ENCODE measurements at regions not wholly inside any gene's neighbourhood (a gene's known extent, or its start where the extent isn't known, plus 50 kb on each side); places are given as distances from the start of the nearest gene placed in this dataset.
"Not testable (repeated sequence)": the region's sequence is repeated elsewhere in the genome, so short reads cannot be mapped to it uniquely, and the experiment has no call there.

DNA sequence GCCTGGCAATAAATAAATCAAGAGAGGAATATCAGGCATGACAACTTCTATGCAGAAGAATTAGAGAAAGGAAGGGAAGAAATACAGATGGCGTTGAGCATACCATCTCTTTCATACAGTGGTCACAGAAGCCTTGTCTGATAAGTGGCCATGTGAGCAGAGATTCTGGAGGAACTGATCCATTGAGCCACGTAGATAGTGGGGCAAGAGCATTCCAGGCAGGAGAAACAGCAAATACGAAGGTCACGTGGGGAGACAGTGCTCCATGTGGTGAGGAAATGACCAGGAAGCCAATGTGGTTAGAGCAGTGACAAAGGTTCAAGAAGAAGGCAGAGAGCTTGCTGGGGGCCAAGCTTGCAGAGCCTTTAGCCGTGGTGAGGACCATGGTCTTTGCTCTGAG is 226.7 kb upstream of the NOCT start:
- H3K9me3 ChIP-seq (ENCODE audit: control insufficient read depth, low read length, poor library complexity, severe bottlenecking) = no peaks in the 10 kb centered on the region
- no peak overlapping the region for H3K27ac Mint-ChIP-seq
- no peak for DNase-seq
- H3K4me1 Mint-ChIP-seq = no peaks in the 10 kb centered on the region
- no peak overlapping the region for H3K4me3 Mint-ChIP-seq
- H3K36me3 Mint-ChIP-seq (ENCODE audit: low read depth) = no peaks in the 10 kb centered on the region
- peaks cover 11% of the 10 kb centered on the region for H3K27me3 Mint-ChIP-seq
- no peak for ATAC-seq

DNA sequence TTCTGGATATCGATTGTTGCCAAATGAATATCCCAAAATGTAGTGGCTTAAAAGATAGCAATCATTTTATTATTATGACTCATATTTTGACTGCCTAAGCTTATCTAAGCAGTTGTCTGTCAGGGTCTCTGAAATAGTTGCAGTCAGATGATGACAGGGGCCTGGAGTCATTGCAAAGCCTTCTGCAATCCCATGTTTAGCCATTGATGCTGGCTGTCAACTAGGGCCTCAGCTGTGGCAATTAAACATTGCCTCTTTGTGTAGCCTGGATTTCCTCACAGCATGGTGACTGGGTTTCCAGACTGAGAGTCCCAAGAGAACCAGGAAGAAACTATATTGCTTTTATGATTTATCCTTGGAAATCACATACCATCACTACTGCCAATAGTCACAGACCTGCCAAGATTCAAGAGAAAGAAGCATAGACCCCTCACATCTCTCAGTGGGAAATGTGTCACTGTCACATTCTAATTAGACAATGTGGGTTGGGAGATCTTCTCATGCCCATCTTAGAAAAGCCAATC is 227.3 kb upstream of the NOCT start:
- no peak for DNase-seq
- peaks cover 11% of the 10 kb centered on the region for H3K27me3 Mint-ChIP-seq
- no peaks in the 10 kb centered on the region for H3K36me3 Mint-ChIP-seq (ENCODE audit: low read depth)
- ATAC-seq = no peak
- no peaks in the 10 kb centered on the region for H3K9me3 ChIP-seq (ENCODE audit: control insufficient read depth, low read length, poor library complexity, severe bottlenecking)
- no peak overlapping the region for H3K27ac Mint-ChIP-seq
- no peak overlapping the region for H3K4me3 Mint-ChIP-seq
- no peaks in the 10 kb centered on the region for H3K4me1 Mint-ChIP-seq

DNA sequence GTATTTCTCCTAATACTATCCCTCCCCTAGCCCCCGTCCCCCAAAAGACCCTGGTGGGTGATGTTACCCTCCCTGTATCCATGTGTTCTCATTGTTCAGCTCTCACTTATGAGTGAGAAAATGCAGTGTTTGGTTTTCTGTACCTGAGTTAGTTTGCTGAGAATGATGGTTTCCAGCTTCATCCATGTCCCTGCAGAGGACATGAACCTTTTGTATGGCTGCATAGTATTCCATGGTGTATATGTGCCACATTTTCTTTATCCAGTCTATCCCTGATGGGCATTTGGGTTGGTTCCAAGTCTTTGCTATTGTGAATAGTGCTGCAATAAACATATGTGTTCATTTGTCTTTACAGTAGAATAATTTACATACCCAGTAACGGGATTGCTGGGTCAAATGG is 235.8 kb upstream of the NOCT start:
- not testable (repeated sequence) for H3K9me3 ChIP-seq (ENCODE audit: control insufficient read depth, low read length, poor library complexity, severe bottlenecking); H3K4me3 Mint-ChIP-seq; H3K36me3 Mint-ChIP-seq (ENCODE audit: low read depth); DNase-seq; H3K27me3 Mint-ChIP-seq; ATAC-seq; H3K4me1 Mint-ChIP-seq; H3K27ac Mint-ChIP-seq

DNA sequence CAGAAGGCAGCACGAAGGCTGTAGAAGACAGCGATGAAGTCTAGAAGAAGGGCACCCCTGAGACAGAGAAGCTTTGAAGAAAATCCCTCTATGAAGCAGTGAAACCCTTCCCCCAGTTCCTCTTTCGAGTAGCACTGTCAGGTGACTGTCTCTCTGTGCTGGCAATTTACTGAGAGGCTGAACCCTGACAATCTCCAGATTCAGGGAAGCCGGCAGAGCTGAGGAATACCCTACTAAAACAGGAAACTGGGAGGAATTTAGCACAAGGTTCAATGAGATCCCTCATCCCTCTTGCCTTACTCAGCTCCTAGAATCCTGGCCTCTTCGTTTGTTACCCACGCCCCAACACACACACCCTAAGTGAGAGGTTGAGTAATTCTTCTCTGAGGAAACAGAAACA is 239.7 kb upstream of the NOCT start:
- DNase-seq (no peak), ATAC-seq (no peak)
- H3K9me3 ChIP-seq (ENCODE audit: control insufficient read depth, low read length, poor library complexity, severe bottlenecking) = no peaks in the 10 kb centered on the region
- no peaks in the 10 kb centered on the region for H3K36me3 Mint-ChIP-seq (ENCODE audit: low read depth)
- H3K4me1 Mint-ChIP-seq = no peaks in the 10 kb centered on the region
- no peak overlapping the region for H3K4me3 Mint-ChIP-seq
- H3K27ac Mint-ChIP-seq = no peak overlapping the region
- H3K27me3 Mint-ChIP-seq = peaks cover 14% of the 10 kb centered on the region

DNA sequence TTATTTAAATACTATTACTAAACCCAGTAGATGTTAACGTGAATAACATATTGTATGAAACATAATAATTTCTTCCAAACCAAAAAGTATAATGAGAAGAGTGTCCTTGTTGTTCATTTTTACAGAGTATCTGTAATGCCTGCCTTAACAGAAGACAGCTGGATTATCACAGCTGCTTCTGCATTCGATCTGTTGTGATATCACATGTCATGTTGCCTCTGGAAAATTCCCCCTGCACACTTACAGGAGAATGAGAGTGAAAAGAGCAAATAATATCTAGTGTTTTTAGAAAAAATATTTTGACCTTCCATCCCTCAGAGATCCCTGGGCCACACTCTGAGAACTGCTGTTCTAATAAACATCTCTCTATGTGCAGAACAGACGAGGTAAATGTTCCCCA is 240.1 kb upstream of the NOCT start:
- no peaks in the 10 kb centered on the region for H3K9me3 ChIP-seq (ENCODE audit: control insufficient read depth, low read length, poor library complexity, severe bottlenecking)
- ATAC-seq (no peak), DNase-seq (no peak)
- no peak overlapping the region for H3K27ac Mint-ChIP-seq
- H3K4me3 Mint-ChIP-seq = no peak overlapping the region
- no peaks in the 10 kb centered on the region for H3K4me1 Mint-ChIP-seq
- H3K36me3 Mint-ChIP-seq (ENCODE audit: low read depth) = no peaks in the 10 kb centered on the region
- peaks cover 18% of the 10 kb centered on the region for H3K27me3 Mint-ChIP-seq

DNA sequence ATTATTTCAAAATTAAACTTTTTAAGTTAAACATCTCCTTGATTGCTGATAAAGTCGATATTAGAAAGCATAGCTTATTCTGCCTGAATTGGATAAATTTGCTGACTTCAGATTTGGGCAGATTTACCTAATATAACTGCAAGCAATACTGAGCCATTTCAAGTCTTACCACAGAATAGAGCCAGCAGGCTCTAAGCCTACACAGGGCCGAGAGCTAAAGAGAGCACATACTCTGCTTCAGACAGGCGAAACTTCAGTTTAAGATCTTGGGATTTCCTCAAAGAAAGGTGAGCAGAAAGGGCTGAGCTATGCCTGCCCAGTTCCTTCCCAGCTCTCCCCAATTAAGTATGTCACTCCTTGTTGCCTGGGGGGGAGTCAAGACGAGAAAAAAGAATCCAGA is 240.6 kb upstream of the NOCT start:
- Mint-ChIP-seq H3K36me3 (ENCODE audit: low read depth) (no peaks in the 10 kb centered on the region), H3K4me1 (no peaks in the 10 kb centered on the region), H3K4me3 (no peak overlapping the region), H3K27ac (no peak overlapping the region), H3K27me3 (peaks cover 20% of the 10 kb centered on the region)
- ATAC-seq = no peak
- no peak for DNase-seq
- no peaks in the 10 kb centered on the region for H3K9me3 ChIP-seq (ENCODE audit: control insufficient read depth, low read length, poor library complexity, severe bottlenecking)

DNA sequence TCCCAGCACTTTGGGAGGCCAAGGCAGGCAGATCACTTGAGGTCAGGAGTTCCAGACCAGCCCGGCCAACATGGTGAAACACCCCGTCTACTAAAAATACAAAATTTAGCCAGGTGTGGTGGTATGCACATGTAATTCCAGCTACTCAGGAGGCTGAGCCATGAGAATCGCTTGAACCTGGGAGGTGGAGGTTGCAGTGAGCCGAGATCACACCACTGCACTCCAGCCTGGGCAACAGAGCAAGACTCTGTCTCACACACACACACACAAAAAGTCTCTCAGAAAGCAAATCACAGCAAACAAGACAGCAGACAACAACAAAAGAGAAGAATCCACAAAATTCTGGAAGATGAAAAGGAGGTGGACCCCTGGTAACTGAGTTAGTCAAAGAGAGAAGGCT is 241.5 kb upstream of the NOCT start:
- not testable (repeated sequence) for DNase-seq; H3K9me3 ChIP-seq (ENCODE audit: control insufficient read depth, low read length, poor library complexity, severe bottlenecking); H3K4me1 Mint-ChIP-seq; ATAC-seq; H3K36me3 Mint-ChIP-seq (ENCODE audit: low read depth); H3K4me3 Mint-ChIP-seq; H3K27ac Mint-ChIP-seq
- peaks cover 23% of the 10 kb centered on the region for H3K27me3 Mint-ChIP-seq

DNA sequence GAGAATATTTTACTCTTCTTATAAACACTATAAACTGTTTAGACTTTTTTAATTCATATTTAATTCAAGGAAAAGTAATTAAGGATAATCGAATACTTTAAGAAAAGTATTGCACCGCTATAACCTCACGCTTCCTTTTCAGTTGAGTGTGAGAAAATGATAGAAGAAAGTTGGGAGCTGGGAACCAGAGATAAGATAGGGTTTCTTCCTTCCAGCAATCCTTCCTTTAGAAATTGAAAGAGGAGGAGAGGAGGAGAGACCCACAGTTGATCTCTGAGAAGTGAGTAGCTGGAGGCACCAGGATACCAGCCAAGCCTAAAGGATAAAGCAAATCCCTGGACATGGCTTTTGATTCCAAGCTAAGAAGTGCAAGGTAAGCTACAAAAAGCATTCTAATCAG is 242.3 kb upstream of the NOCT start:
- H3K9me3 ChIP-seq (ENCODE audit: control insufficient read depth, low read length, poor library complexity, severe bottlenecking) = no peaks in the 10 kb centered on the region
- ATAC-seq (no peak), DNase-seq (no peak)
- H3K27me3 Mint-ChIP-seq = peaks cover 23% of the 10 kb centered on the region
- no peak overlapping the region for H3K4me3 Mint-ChIP-seq
- H3K27ac Mint-ChIP-seq = no peak overlapping the region
- no peaks in the 10 kb centered on the region for H3K36me3 Mint-ChIP-seq (ENCODE audit: low read depth)
- H3K4me1 Mint-ChIP-seq = no peaks in the 10 kb centered on the region

DNA sequence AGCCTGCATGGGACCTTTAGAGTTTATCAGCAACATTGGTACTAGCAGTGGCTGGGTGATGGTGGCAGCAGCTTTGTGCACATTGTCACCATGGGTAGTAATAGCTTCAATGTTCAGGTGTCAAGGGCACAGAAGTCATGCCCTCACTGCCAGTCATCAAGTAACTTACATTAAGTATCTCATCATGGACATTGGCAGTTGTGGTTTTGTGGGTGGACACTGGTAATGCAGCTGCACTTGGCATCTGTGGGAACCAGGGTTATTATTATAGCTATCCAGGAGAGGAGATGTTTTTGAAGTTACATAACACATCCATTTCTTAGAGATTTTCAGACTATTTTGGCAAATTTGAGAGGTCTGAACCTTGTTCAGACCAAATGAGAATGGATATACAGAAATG is 243.2 kb upstream of the NOCT start:
- no peak for ATAC-seq
- Mint-ChIP-seq H3K4me3 (no peak overlapping the region), H3K4me1 (no peaks in the 10 kb centered on the region), H3K27me3 (peaks cover 23% of the 10 kb centered on the region), H3K27ac (no peak overlapping the region), H3K36me3 (ENCODE audit: low read depth) (no peaks in the 10 kb centered on the region)
- DNase-seq = no peak
- H3K9me3 ChIP-seq (ENCODE audit: control insufficient read depth, low read length, poor library complexity, severe bottlenecking) = no peaks in the 10 kb centered on the region

DNA sequence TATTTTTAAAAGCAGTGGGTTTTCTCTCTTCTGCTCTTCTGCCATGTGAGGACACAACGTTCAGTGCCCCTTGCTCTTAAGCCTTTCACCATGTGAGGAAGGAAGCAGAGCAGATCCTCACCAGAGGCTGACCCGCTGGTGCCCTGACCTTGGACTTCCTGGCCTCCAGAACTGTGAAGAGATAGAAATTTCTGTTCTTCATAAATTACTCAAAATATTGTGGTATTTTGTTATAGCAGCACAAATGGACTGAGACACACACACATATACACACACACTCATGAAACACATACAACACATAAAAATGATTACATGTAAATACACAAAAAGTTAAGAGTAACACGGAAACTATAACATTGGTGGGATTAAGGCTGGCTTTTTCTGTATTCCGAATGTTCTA is 244.8 kb upstream of the NOCT start:
- DNase-seq (no peak), ATAC-seq (no peak)
- Mint-ChIP-seq H3K4me3 (no peak overlapping the region), H3K27ac (no peak overlapping the region), H3K36me3 (ENCODE audit: low read depth) (no peaks in the 10 kb centered on the region), H3K4me1 (no peaks in the 10 kb centered on the region), H3K27me3 (peaks cover 22% of the 10 kb centered on the region)
- no peaks in the 10 kb centered on the region for H3K9me3 ChIP-seq (ENCODE audit: control insufficient read depth, low read length, poor library complexity, severe bottlenecking)

DNA sequence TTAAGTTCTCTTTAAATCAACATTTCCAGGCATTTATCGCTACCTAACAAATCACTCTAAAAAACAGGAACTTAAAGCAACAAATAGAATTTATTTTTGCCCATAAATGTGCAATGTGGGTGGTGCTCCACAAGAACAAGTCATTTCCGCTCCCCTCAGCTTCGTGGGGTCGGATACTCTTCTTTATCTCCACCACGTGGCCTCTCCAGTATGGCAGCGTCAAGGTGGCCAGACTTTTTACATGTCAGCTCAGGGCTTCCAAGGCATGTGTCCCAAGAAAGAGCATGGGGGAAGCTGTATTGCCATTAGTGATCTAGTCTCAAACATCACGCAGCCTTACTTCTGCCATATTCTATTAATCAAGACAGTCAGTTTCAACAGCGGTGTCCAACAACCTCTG is 249.2 kb upstream of the NOCT start:
- Mint-ChIP-seq H3K27me3 (peaks cover 12% of the 10 kb centered on the region), H3K36me3 (ENCODE audit: low read depth) (no peaks in the 10 kb centered on the region), H3K27ac (no peak overlapping the region), H3K4me1 (no peaks in the 10 kb centered on the region), H3K4me3 (no peak overlapping the region)
- ATAC-seq = no peak
- no peak for DNase-seq
- H3K9me3 ChIP-seq (ENCODE audit: control insufficient read depth, low read length, poor library complexity, severe bottlenecking) = no peaks in the 10 kb centered on the region

DNA sequence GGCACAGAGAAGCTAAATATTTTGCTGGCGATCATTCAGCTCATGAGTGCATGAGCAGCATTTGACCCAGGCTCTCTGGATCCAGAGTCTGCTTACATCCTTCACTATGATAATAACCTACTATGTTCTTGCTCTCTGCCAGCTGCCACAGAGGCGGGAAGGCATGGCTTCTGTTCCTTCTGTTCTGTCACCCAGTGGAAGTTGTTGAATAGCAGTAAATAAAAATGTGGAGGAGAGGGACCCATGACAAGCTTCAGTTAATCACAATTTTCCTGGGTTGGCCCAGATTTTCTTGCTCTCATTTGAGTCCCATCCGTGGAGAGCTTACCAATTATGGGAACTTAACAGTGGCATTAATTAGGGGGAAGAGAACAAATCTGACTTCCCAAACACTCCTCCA is 250.1 kb upstream of the NOCT start:
- DNase-seq (no peak), ATAC-seq (no peak)
- no peaks in the 10 kb centered on the region for H3K9me3 ChIP-seq (ENCODE audit: control insufficient read depth, low read length, poor library complexity, severe bottlenecking)
- no peaks in the 10 kb centered on the region for H3K4me1 Mint-ChIP-seq
- H3K27ac Mint-ChIP-seq = no peak overlapping the region
- H3K36me3 Mint-ChIP-seq (ENCODE audit: low read depth) = no peaks in the 10 kb centered on the region
- H3K27me3 Mint-ChIP-seq = peaks cover 5% of the 10 kb centered on the region
- no peak overlapping the region for H3K4me3 Mint-ChIP-seq

DNA sequence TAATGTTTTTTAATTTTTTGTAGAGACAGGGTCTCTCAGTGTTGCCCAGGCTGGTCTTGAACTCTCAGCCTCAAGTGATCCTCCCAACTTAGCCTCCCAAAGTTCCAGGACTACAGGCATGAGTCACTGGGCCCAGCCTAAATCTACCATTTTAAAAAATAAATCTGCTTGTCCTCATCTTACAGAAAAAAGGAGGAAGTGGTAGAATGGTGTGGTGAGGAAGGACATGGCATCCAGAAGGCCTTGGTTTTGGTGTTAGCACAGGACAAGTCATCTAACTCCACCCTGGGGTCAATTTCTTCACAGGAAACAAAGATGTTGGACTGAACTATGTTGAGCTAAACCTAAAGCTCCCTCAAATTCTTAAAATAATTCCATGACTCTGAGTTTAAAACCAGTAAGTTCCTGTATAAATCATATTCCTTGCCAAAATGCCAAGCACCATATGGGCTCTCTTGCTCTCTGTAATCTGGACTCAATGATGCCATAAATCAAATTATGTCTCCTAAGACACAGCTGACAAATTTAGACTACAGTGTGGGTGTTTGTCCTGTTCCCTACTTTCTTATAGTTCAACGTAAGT is 253.9 kb upstream of the NOCT start:
- H3K4me1 Mint-ChIP-seq = no peaks in the 10 kb centered on the region
- H3K4me3 Mint-ChIP-seq = no peak overlapping the region
- no peak for DNase-seq
- H3K9me3 ChIP-seq (ENCODE audit: control insufficient read depth, low read length, poor library complexity, severe bottlenecking) = no peaks in the 10 kb centered on the region
- no peak for ATAC-seq
- H3K27ac Mint-ChIP-seq = no peak overlapping the region
- no peaks in the 10 kb centered on the region for H3K36me3 Mint-ChIP-seq (ENCODE audit: low read depth)
- H3K27me3 Mint-ChIP-seq = peaks cover 4% of the 10 kb centered on the region

DNA sequence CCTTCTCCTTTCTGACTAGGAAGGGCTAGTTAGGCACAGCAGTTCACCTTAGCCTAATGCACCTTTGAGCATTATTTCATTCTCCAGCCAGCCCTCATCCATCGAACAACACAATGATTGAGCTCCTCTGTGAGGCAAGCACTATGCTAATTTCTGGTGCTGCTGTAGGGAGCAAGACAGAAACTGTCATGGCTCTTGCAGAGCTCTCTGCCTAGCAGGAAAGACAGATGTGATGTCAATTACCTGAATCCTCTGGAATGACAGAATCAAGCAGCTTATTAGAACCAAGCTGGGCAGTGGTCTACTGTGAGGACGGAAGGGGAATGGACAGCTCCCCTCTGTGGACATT is 256.1 kb upstream of the NOCT start:
- no peak for ATAC-seq
- DNase-seq = no peak
- Mint-ChIP-seq H3K27ac (no peak overlapping the region), H3K4me3 (no peak overlapping the region), H3K36me3 (ENCODE audit: low read depth) (no peaks in the 10 kb centered on the region), H3K4me1 (no peaks in the 10 kb centered on the region), H3K27me3 (peaks cover 4% of the 10 kb centered on the region)
- no peaks in the 10 kb centered on the region for H3K9me3 ChIP-seq (ENCODE audit: control insufficient read depth, low read length, poor library complexity, severe bottlenecking)
